Skin of body (tissue), 1 donor: ENCODE measurements at regions not wholly inside any gene's neighbourhood (a gene's known extent, or its start where the extent isn't known, plus 50 kb on each side); places are given as distances from the start of the nearest gene placed in this dataset.
"Not testable (repeated sequence)": the region's sequence is repeated elsewhere in the genome, so short reads cannot be mapped to it uniquely, and the experiment has no call there.

Experiments used
- DNase-seq: peaks from one replicate; lab custom pipeline; 2025; lab: John Stamatoyannopoulos, UW

- peak; percentile 65 for DNase-seq
Measured at GRCh38 chr11:87878373-87878825, 296.8 kb downstream of the RAB38 start.

GRCh38 chr11:87871056-87871455, 304.2 kb downstream of the RAB38 start:
- no peak for DNase-seq

- DNase-seq = no peak
Measured at GRCh38 chr11:87870086-87870485, 305.2 kb downstream of the RAB38 start.

- no peak for DNase-seq
Measured at GRCh38 chr11:87866951-87867350, 308.3 kb downstream of the RAB38 start.

GRCh38 chr11:87861030-87861429, 314.2 kb downstream of the RAB38 start:
- no peak for DNase-seq

GRCh38 chr11:87859636-87860035, 315.6 kb downstream of the RAB38 start:
- no peak for DNase-seq

- no peak for DNase-seq
Measured at GRCh38 chr11:87851827-87852226, 323.4 kb downstream of the RAB38 start.

GRCh38 chr11:87851234-87851633, 324.0 kb downstream of the RAB38 start:
- no peak for DNase-seq

- DNase-seq = no peak
Measured at GRCh38 chr11:87849216-87849615, 326.0 kb downstream of the RAB38 start.

- no peak for DNase-seq
Measured at GRCh38 chr11:87840786-87841185, 334.5 kb downstream of the RAB38 start.

GRCh38 chr11:87832211-87832610, 343.0 kb downstream of the RAB38 start:
- no peak for DNase-seq

GRCh38 chr11:87820011-87820410, 355.2 kb downstream of the RAB38 start:
- peak; percentile 30 for DNase-seq

- peak; percentile 37 for DNase-seq
Measured at GRCh38 chr11:87819151-87819550, 356.1 kb downstream of the RAB38 start.

- no peak for DNase-seq
Measured at GRCh38 chr11:87812571-87813365, 362.5 kb downstream of the RAB38 start.

GRCh38 chr11:87810486-87810885, 364.8 kb downstream of the RAB38 start:
- DNase-seq = no peak

- DNase-seq = no peak
Measured at GRCh38 chr11:87809256-87809655, 366.0 kb downstream of the RAB38 start.

- no peak for DNase-seq
Measured at GRCh38 chr11:87804176-87804575, 371.1 kb downstream of the RAB38 start.

GRCh38 chr11:87803748-87804147, 371.5 kb downstream of the RAB38 start:
- no peak for DNase-seq

- not testable (repeated sequence) for DNase-seq
Measured at GRCh38 chr11:87784862-87785261, 390.4 kb downstream of the RAB38 start.

- no peak for DNase-seq
Measured at GRCh38 chr11:87780068-87780413, 395.2 kb downstream of the RAB38 start.

- DNase-seq = no peak
Measured at GRCh38 chr11:87779276-87780067, 395.8 kb downstream of the RAB38 start.

- DNase-seq = peak; percentile 22
Measured at GRCh38 chr11:87778357-87778756, 396.9 kb downstream of the RAB38 start.

- no peak for DNase-seq
Measured at GRCh38 chr11:87775036-87775435, 400.2 kb downstream of the RAB38 start.
